ENCODE measurements at regions not wholly inside any gene's neighbourhood (a gene's known extent, or its start where the extent isn't known, plus 50 kb on each side); places are given as distances from the start of the nearest gene placed in this dataset. TPM values are rescaled to one million over a fixed set of nuclear protein-coding genes. Genes with fewer than 3 reads are reported as not detected.

Small RNAs in the stretch of these regions (small RNA-seq; reads per million reads assigned to genes)
- gene RNU1-23P (ENCODE audit: low replicate concordance), result not detected
